Liver (tissue), 8 donors: ENCODE measurements at regions not wholly inside any gene's neighbourhood (a gene's known extent, or its start where the extent isn't known, plus 50 kb on each side); places are given as distances from the start of the nearest gene placed in this dataset.

Experiments used
- DNase-seq: peaks from one replicate; pipeline ENCODE4 v3.0.0-alpha.2; 2017; ENCODE audit warnings: low spot score
- H3K27ac ChIP-seq, 2 donors: one replicate each; pipeline ENCODE4 v1.7.0; 2013; ENCODE audit warnings: inconsistent platforms in 2 of 2, low read length in 2 of 2, control low read depth in 1 of 2, low read depth in 1 of 2, mild to moderate bottlenecking in 1 of 2
- H3K27me3 ChIP-seq, 4 donors: one replicate each; pipeline versions ENCODE4 v1.6.1 to v1.7.0; 2013; ENCODE audit warnings: low read length in 3 of 4, inconsistent platforms in 1 of 4, mild to moderate bottlenecking in 1 of 4, moderate library complexity in 1 of 4; ENCODE audit not compliant: control insufficient read depth in 4 of 4, insufficient read depth in 4 of 4
- H3K36me3 ChIP-seq, 4 donors: one replicate each; pipeline versions ENCODE4 v1.6.1 to v1.7.0; 2013; ENCODE audit warnings: low read length in 3 of 4, mild to moderate bottlenecking in 3 of 4, low read depth in 1 of 4, moderate library complexity in 1 of 4; ENCODE audit not compliant: control insufficient read depth in 4 of 4, insufficient read depth in 3 of 4
- H3K4me1 ChIP-seq, 4 donors: one replicate each; pipeline versions ENCODE4 v1.6.1 to v1.7.0; 2013; ENCODE audit warnings: low read length in 3 of 4, mild to moderate bottlenecking in 3 of 4, moderate library complexity in 1 of 4; ENCODE audit not compliant: control insufficient read depth in 4 of 4, insufficient read depth in 4 of 4
- H3K4me3 ChIP-seq, 3 donors: one replicate each; pipeline versions ENCODE4 v1.6.1 to v1.7.0; 2013; ENCODE audit warnings: low read length in 3 of 3, control low read depth in 1 of 3, low read depth in 1 of 3, mild to moderate bottlenecking in 1 of 3
- H3K9ac ChIP-seq, 2 donors: one replicate each; pipeline ENCODE4 v1.7.0; 2013; ENCODE audit warnings: low read length in 2 of 2, mild to moderate bottlenecking in 2 of 2, moderate library complexity in 2 of 2, control low read depth in 1 of 2, low read depth in 1 of 2
- H3K9me3 ChIP-seq, 4 donors: one replicate each; pipeline versions ENCODE4 v1.6.1 to v1.7.0; 2013; ENCODE audit warnings: low read length in 3 of 4; ENCODE audit not compliant: control insufficient read depth in 4 of 4
- ATF3 ChIP-seq: IDR thresholded peaks from 2 replicates; pipeline ENCODE4 v1.6.1; 2016; ENCODE audit warnings: antibody characterized with exemption
- CTCF ChIP-seq: fragments of 150-350 bp; IDR thresholded peaks from 2 replicates; pipeline ENCODE4 v1.5.1; 2017; ENCODE audit warnings: improper control_type of control experiment, low read depth, low read length; ENCODE audit not compliant: missing input control
- EGR1 ChIP-seq, 2 donors: IDR thresholded peaks; 2 replicates each; pipeline ENCODE4 v1.6.1; 2016 to 2018; ENCODE audit warnings: antibody characterized with exemption in 2 of 2, low read depth in 2 of 2
- FOXA1 ChIP-seq: IDR thresholded peaks from 2 replicates; pipeline ENCODE4 v1.6.1; 2016; ENCODE audit warnings: antibody characterized with exemption
- FOXA2 ChIP-seq: IDR thresholded peaks from 2 replicates; pipeline ENCODE4 v1.6.1; 2016; ENCODE audit warnings: antibody characterized with exemption
- GABPA ChIP-seq, 2 donors: IDR thresholded peaks in 1 of 2; conservative IDR thresholded peaks in 1 of 2; 2 replicates each; pipeline ENCODE4 v1.6.1; 2016; ENCODE audit warnings: antibody characterized with exemption in 2 of 2, mild to moderate bottlenecking in 1 of 2, moderate library complexity in 1 of 2
- HNF4A ChIP-seq, 2 donors: conservative IDR thresholded peaks; 2 replicates each; pipeline ENCODE4 v1.6.1; 2016; ENCODE audit warnings: antibody characterized with exemption in 2 of 2, mild to moderate bottlenecking in 2 of 2
- HNF4G ChIP-seq: IDR thresholded peaks from 2 replicates; pipeline ENCODE4 v1.6.1; 2016; ENCODE audit warnings: antibody characterized with exemption
- JUND ChIP-seq, 2 donors: IDR thresholded peaks; 2 replicates each; pipeline ENCODE4 v1.6.1; 2016; ENCODE audit warnings: antibody characterized with exemption in 2 of 2
- MAX ChIP-seq: IDR thresholded peaks from 2 replicates; pipeline ENCODE4 v1.6.1; 2016; ENCODE audit warnings: antibody characterized with exemption
- NR2F2 ChIP-seq: IDR thresholded peaks from 2 replicates; pipeline ENCODE4 v1.6.1; 2016; ENCODE audit warnings: antibody characterized with exemption
- RAD21 ChIP-seq, 2 donors: IDR thresholded peaks; 2 replicates each; pipeline ENCODE4 v1.6.1; 2016; ENCODE audit warnings: antibody characterized with exemption in 2 of 2, mild to moderate bottlenecking in 2 of 2
- REST ChIP-seq: IDR thresholded peaks from 2 replicates; pipeline ENCODE4 v1.6.1; 2016; ENCODE audit warnings: antibody characterized with exemption, mild to moderate bottlenecking
- RXRA ChIP-seq, 2 donors: IDR thresholded peaks; 2 replicates each; pipeline ENCODE4 v1.6.1; 2017 to 2018; ENCODE audit warnings: antibody characterized with exemption in 2 of 2, mild to moderate bottlenecking in 1 of 2
- TAF1 ChIP-seq: conservative IDR thresholded peaks from 2 replicates; pipeline ENCODE4 v1.6.1; 2016; ENCODE audit warnings: antibody characterized with exemption, mild to moderate bottlenecking
- YY1 ChIP-seq: IDR thresholded peaks from 2 replicates; pipeline ENCODE4 v1.6.1; 2016; ENCODE audit warnings: antibody characterized with exemption, mild to moderate bottlenecking
- ZBTB33 ChIP-seq: IDR thresholded peaks from 2 replicates; pipeline ENCODE4 v1.6.1; 2016; ENCODE audit warnings: antibody characterized with exemption
- WGBS: extraction: QIAGEN DNeasy Blood & Tissue Kit; methylation state at CpG from one replicate; pipeline ENCODE4 v1.1.7; 2013; 5-methylcytosine and 5-hydroxymethylcytosine counted together
- donor health status: healthy.
- donor health status: healthy.
- donor health status: healthy.
- donor health status: healthy.
- donor health status: healthy.

GRCh38 chr16:54397838-54398237 lies 111.3 kb upstream of the IRX3 start:
- H3K27ac ChIP-seq, result no peak overlapping the region
- no peak overlapping the region for H3K4me3 ChIP-seq
- no peak for TF ChIP-seq HNF4A (conservative IDR thresholded peaks at IDR 0.05)
- no peak for TF ChIP-seq TAF1
- TF ChIP-seq JUND (IDR thresholded peaks at IDR 0.05), result no peak
- no peak for TF ChIP-seq GABPA (IDR thresholded peaks at IDR 0.05 in 1 of 2, conservative IDR thresholded peaks at IDR 0.05 in 1 of 2)
- no peak for TF ChIP-seq RAD21 (IDR thresholded peaks at IDR 0.05)
- TF ChIP-seq MAX, result no peak
- TF ChIP-seq REST, result no peak
- TF ChIP-seq FOXA1, result no peak
- no peak for TF ChIP-seq FOXA2
- TF ChIP-seq RXRA (IDR thresholded peaks at IDR 0.05), result no peak
- TF ChIP-seq ZBTB33, result no peak
- no peak for TF ChIP-seq ATF3
- TF ChIP-seq HNF4G, result no peak
- no peak for TF ChIP-seq YY1
- no peak for TF ChIP-seq NR2F2
- no peak for TF ChIP-seq EGR1 (IDR thresholded peaks at IDR 0.05; ENCODE audit: low read depth in 2 of 2)
- no peak for TF ChIP-seq CTCF
- no peak overlapping the region for H3K9ac ChIP-seq
- H3K4me1 ChIP-seq, result no peaks in the 10 kb centered on the region
- no peak for DNase-seq
- WGBS, result 58% methylated on average over 3 of the region's 3 CpGs
- H3K9me3 ChIP-seq, result no peaks in the 10 kb centered on the region
- no peaks in the 10 kb centered on the region for H3K27me3 ChIP-seq
- H3K36me3 ChIP-seq, result no peaks in the 10 kb centered on the region
